Neural cell (in vitro differentiated cells): ENCODE measurements at regions not wholly inside any gene's neighbourhood (a gene's known extent, or its start where the extent isn't known, plus 50 kb on each side); places are given as distances from the start of the nearest gene placed in this dataset.

ENCODE experiments used
- H2AFZ ChIP-seq: fragments of 200-600, 300-800 bp; sonication (generic), shearing (Covaris generic); 2 replicates; pipeline ENCODE4 v1.6.0; 2014; ENCODE audit warnings: low read depth, mild to moderate bottlenecking, antibody characterized with exemption, low read length, moderate library complexity
- H3F3A ChIP-seq: fragments of 200-600 bp; shearing (Covaris generic); 2 replicates; pipeline ENCODE4 v1.6.1; 2016; ENCODE audit warnings: mild to moderate bottlenecking, moderate library complexity, mixed read lengths, antibody characterized with exemption, low read length; ENCODE audit not compliant: insufficient read depth, poor library complexity, severe bottlenecking
- H3K27ac ChIP-seq: fragments of 200-600, 300-800 bp; sonication (generic), shearing (Covaris generic); 2 replicates; pipeline ENCODE4 v1.5.1; 2014; ENCODE audit warnings: mild to moderate bottlenecking, low read length, moderate library complexity
- H3K27me3 ChIP-seq: fragments of 300-800, 200-600 bp; sonication (generic), shearing (Covaris generic); 2 replicates; pipeline ENCODE4 v1.6.0; 2014; ENCODE audit warnings: mild to moderate bottlenecking, low read depth, low read length, moderate library complexity; ENCODE audit not compliant: insufficient read depth
- H3K36me3 ChIP-seq: fragments of 300-800, 200-600 bp; sonication (generic), shearing (Covaris generic); 2 replicates; pipeline ENCODE4 v1.5.1; 2014; ENCODE audit warnings: mild to moderate bottlenecking, antibody characterized with exemption, low read length, moderate library complexity; ENCODE audit not compliant: insufficient read depth
- H3K4me2 ChIP-seq: fragments of 300-800, 200-600 bp; sonication (generic), shearing (Covaris generic); 2 replicates; pipeline ENCODE4 v1.6.0; 2014; ENCODE audit warnings: mild to moderate bottlenecking, low read length
- H3K4me3 ChIP-seq: fragments of 300-800, 200-600 bp; sonication (generic), shearing (Covaris generic); 2 replicates; pipeline ENCODE4 v1.5.1; 2014; ENCODE audit warnings: mild to moderate bottlenecking, low read length, moderate library complexity
- H3K79me2 ChIP-seq: fragments of 200-600 bp; shearing (Covaris generic); replicated peaks from 2 replicates; pipeline ENCODE4 v1.6.0; 2014; ENCODE audit warnings: mild to moderate bottlenecking, low read length, moderate library complexity; ENCODE audit not compliant: insufficient read depth
- H3K9ac ChIP-seq: fragments of 300-800, 200-600 bp; sonication (generic), shearing (Covaris generic); 2 replicates; pipeline ENCODE4 v1.6.1; 2016; ENCODE audit warnings: mild to moderate bottlenecking, low read length, mixed read lengths
- H3K9me2 ChIP-seq: fragments of 200-600 bp; shearing (Covaris generic); 2 replicates; pipeline ENCODE4 v1.6.1; 2016; ENCODE audit warnings: mild to moderate bottlenecking, low read length, mixed read lengths; ENCODE audit not compliant: insufficient read depth
- H3K9me3 ChIP-seq: fragments of 200-600, 300-800 bp; sonication (generic), shearing (Covaris generic); 2 replicates; pipeline ENCODE4 v1.6.1; 2016; ENCODE audit warnings: mild to moderate bottlenecking, mixed run types, low read length, moderate library complexity, mixed read lengths
- H4K20me1 ChIP-seq: fragments of 200-600 bp; shearing (Covaris generic); 2 replicates; pipeline ENCODE4 v1.6.1; 2016; ENCODE audit warnings: mild to moderate bottlenecking, mixed run types; ENCODE audit not compliant: insufficient read depth
- EP300 ChIP-seq: fragments of 450-650 bp; conservative IDR thresholded peaks from 2 replicates; pipeline ENCODE4 v1.6.1; 2014; ENCODE audit warnings: antibody characterized with exemption, mild to moderate bottlenecking, moderate library complexity; ENCODE audit not compliant: poor library complexity, severe bottlenecking
- EZH2 ChIP-seq: fragments of 200-600, 300-800 bp; shearing (Covaris generic), sonication (generic); IDR thresholded peaks from 2 replicates; pipeline ENCODE4 v1.6.1; 2014; ENCODE audit warnings: antibody characterized with exemption, low read length, borderline replicate concordance, mild to moderate bottlenecking; ENCODE audit not compliant: insufficient read depth, poor library complexity, severe bottlenecking
- MXI1 ChIP-seq: fragments of 450-650 bp; conservative IDR thresholded peaks from 2 replicates; pipeline ENCODE4 v1.6.1; 2014; ENCODE audit warnings: antibody characterized with exemption, mild to moderate bottlenecking; ENCODE audit not compliant: poor library complexity, severe bottlenecking
- POLR2AphosphoS5 ChIP-seq: IDR thresholded peaks from 2 replicates; pipeline ENCODE4 v1.6.1; 2012
- RAD21 ChIP-seq: fragments of 450-650 bp; conservative IDR thresholded peaks from 2 replicates; pipeline ENCODE4 v1.6.1; 2014; ENCODE audit warnings: antibody characterized with exemption, mild to moderate bottlenecking, moderate library complexity
- SMC3 ChIP-seq: fragments of 450-650 bp; conservative IDR thresholded peaks from 2 replicates; pipeline ENCODE4 v1.6.1; 2014; ENCODE audit warnings: antibody characterized with exemption, mild to moderate bottlenecking, moderate library complexity; ENCODE audit not compliant: poor library complexity
- TAF1 ChIP-seq: IDR thresholded peaks from 2 replicates; pipeline ENCODE4 v1.6.1; 2012; ENCODE audit warnings: low read depth
- TF ChIP-seq, protein P1 (sequence below): fragments of 450-650 bp; IDR thresholded peaks from 2 replicates; pipeline ENCODE4 v1.5.1; 2014; ENCODE audit warnings: antibody characterized with exemption, mild to moderate bottlenecking, moderate library complexity; ENCODE audit not compliant: poor library complexity, severe bottlenecking
- TF ChIP-seq, protein P2 (sequence below): IDR thresholded peaks from 2 replicates; pipeline ENCODE4 v1.6.1; 2012; ENCODE audit warnings: borderline replicate concordance

DNA sequence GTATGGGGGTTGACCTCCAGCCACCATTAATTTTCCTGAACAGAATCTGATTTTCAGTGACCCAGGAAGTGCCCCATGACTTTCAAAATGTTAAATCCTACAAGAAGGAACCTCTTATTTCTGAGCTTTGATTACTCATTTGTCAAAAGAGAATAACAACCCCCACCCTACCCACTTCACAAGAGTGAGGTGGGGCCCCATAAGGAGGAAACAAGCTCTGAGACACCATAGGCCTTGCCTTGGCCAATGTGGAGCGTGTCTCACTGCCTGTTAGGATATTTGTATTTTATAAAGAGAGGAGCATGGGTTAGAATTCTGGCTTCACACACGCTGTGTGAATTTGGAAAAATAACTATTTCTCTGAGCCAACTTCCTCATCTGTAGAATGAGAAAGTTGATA, 158.9 kb downstream of the TTC32 start:
- Histone ChIP-seq H3F3A (no peaks in the 10 kb centered on the region), H4K20me1 (no peaks in the 10 kb centered on the region), H2AFZ (no peak overlapping the region), H3K9me3 (no peaks in the 10 kb centered on the region), H3K27me3 (no peaks in the 10 kb centered on the region), H3K4me2 (no peak overlapping the region), H3K36me3 (no peaks in the 10 kb centered on the region), H3K9me2 (no peaks in the 10 kb centered on the region), H3K79me2 (no peaks in the 10 kb centered on the region), H3K9ac (no peak overlapping the region), H3K27ac (no peak overlapping the region), H3K4me3 (no peak overlapping the region)
- TF ChIP-seq SMC3 (no peak), POLR2AphosphoS5 (no peak), EZH2 (no peak), MXI1 (no peak), RAD21 (no peak), EP300 (no peak), TAF1 (no peak)
- TF ChIP-seq, protein P1, sequence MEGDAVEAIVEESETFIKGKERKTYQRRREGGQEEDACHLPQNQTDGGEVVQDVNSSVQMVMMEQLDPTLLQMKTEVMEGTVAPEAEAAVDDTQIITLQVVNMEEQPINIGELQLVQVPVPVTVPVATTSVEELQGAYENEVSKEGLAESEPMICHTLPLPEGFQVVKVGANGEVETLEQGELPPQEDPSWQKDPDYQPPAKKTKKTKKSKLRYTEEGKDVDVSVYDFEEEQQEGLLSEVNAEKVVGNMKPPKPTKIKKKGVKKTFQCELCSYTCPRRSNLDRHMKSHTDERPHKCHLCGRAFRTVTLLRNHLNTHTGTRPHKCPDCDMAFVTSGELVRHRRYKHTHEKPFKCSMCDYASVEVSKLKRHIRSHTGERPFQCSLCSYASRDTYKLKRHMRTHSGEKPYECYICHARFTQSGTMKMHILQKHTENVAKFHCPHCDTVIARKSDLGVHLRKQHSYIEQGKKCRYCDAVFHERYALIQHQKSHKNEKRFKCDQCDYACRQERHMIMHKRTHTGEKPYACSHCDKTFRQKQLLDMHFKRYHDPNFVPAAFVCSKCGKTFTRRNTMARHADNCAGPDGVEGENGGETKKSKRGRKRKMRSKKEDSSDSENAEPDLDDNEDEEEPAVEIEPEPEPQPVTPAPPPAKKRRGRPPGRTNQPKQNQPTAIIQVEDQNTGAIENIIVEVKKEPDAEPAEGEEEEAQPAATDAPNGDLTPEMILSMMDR: no peak
- TF ChIP-seq, protein P2, sequence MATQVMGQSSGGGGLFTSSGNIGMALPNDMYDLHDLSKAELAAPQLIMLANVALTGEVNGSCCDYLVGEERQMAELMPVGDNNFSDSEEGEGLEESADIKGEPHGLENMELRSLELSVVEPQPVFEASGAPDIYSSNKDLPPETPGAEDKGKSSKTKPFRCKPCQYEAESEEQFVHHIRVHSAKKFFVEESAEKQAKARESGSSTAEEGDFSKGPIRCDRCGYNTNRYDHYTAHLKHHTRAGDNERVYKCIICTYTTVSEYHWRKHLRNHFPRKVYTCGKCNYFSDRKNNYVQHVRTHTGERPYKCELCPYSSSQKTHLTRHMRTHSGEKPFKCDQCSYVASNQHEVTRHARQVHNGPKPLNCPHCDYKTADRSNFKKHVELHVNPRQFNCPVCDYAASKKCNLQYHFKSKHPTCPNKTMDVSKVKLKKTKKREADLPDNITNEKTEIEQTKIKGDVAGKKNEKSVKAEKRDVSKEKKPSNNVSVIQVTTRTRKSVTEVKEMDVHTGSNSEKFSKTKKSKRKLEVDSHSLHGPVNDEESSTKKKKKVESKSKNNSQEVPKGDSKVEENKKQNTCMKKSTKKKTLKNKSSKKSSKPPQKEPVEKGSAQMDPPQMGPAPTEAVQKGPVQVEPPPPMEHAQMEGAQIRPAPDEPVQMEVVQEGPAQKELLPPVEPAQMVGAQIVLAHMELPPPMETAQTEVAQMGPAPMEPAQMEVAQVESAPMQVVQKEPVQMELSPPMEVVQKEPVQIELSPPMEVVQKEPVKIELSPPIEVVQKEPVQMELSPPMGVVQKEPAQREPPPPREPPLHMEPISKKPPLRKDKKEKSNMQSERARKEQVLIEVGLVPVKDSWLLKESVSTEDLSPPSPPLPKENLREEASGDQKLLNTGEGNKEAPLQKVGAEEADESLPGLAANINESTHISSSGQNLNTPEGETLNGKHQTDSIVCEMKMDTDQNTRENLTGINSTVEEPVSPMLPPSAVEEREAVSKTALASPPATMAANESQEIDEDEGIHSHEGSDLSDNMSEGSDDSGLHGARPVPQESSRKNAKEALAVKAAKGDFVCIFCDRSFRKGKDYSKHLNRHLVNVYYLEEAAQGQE: no peak

DNA sequence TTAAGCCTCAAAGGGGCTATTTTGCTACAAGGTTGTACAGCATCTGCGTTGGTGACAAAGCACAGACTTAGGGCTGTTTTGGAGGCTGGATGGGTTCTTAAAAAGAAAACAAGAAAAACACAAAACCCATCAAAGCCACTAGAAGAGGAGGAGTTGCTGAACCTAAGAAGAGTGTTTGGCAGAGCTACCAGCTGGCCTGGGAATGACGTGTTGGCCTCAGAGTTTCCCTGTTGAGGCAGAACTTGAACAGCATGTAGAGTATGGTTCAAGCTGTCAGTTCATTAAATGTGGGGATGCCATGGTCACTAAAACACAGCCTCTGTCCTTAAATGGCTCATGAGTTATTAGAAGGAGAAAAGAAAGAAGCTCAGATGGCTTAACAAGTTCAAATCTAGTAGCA, 162.5 kb downstream of the TTC32 start:
- Histone ChIP-seq H3K27me3 (no peaks in the 10 kb centered on the region), H3K79me2 (no peaks in the 10 kb centered on the region), H3K9me2 (no peaks in the 10 kb centered on the region), H3K9me3 (no peaks in the 10 kb centered on the region), H3K27ac (no peak overlapping the region), H3K4me3 (no peak overlapping the region), H2AFZ (no peak overlapping the region), H3K9ac (no peak overlapping the region), H3K36me3 (no peaks in the 10 kb centered on the region), H3F3A (no peaks in the 10 kb centered on the region), H4K20me1 (no peaks in the 10 kb centered on the region), H3K4me2 (no peak overlapping the region)
- TF ChIP-seq MXI1: no peak
- TF ChIP-seq RAD21: no peak
- TF ChIP-seq EZH2: no peak
- no peak for TF ChIP-seq SMC3
- no peak for TF ChIP-seq EP300
